ENCODE measurements at regions not wholly inside any gene's neighbourhood (a gene's known extent, or its start where the extent isn't known, plus 50 kb on each side); places are given as distances from the start of the nearest gene placed in this dataset.
"Not testable (repeated sequence)": the region's sequence is repeated elsewhere in the genome, so short reads cannot be mapped to it uniquely, and the experiment has no call there.

DNA sequence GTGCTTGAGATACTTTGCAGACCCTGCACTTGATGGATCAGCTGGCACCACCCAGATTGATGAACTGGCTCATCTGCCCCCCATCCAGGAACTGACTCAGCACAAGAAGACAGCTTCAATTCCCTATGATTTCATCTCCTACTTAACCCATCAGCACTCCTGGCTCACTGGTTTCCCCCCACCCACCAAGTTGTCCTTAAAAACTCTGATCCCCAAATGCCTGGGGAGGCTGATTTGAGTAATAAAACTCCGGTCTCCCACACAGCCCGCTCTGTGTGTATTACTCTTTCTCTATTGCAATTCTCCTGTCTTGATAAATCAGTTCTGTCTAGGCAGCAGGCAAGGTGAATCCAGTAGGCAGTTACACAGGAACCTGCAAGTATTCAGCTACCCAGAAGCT lies 102.1 kb upstream of the TMTC4 start:
- not testable (repeated sequence) for H3K27ac Mint-ChIP-seq; ATAC-seq; DNase-seq (ENCODE audit: low spot score in 2 of 2); H3K36me3 Mint-ChIP-seq; H3K9me3 Mint-ChIP-seq

- ATAC-seq (no peak), DNase-seq (ENCODE audit: low spot score in 2 of 2) (no peak)
- H3K27ac Mint-ChIP-seq = no peak overlapping the region
- H3K9me3 Mint-ChIP-seq = peaks cover 3 to 6% of the 10 kb centered on the region in 2 donors
- no peaks in the 10 kb centered on the region for H3K36me3 Mint-ChIP-seq
Measured at GRCh38 chr13:100773923-100774663, 99.5 kb upstream of the TMTC4 start.

DNA sequence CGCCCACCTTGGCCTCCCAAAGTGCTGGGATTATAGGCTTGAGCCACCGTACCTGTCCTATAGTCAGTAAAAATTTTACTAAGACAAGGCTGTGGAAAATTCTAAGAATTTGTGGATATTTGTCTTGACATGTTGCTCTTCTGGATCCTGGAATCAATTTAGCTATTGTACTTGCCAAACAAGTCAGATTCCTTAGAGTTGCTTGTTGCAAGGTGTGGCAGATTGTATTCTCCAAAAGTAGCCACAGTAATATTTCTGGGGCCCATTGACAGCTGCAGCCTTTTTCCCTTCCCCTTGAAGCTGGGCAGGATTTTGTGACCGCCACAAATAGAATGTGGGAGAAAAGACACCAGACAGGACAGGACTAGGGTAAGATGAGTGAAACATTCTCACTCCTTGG lies 98.8 kb upstream of the TMTC4 start:
- Mint-ChIP-seq H3K9me3 (peaks cover 3 to 6% of the 10 kb centered on the region in 2 donors), H3K27ac (no peak overlapping the region), H3K36me3 (no peaks in the 10 kb centered on the region)
- ATAC-seq = no peak
- DNase-seq (ENCODE audit: low spot score in 2 of 2) = no peak

GRCh38 chr13:100767192-100767591 lies 92.6 kb upstream of the TMTC4 start:
- peak in 1 of 2 donors; percentile 76 for ATAC-seq
- no peak for DNase-seq (ENCODE audit: low spot score in 2 of 2)
- Mint-ChIP-seq H3K36me3 (no peaks in the 10 kb centered on the region), H3K9me3 (peaks cover 3 to 9% of the 10 kb centered on the region in 2 donors), H3K27ac (no peak overlapping the region)

- not testable (repeated sequence) for H3K27ac Mint-ChIP-seq
Measured at GRCh38 chr13:100766570-100766969, 92.0 kb upstream of the TMTC4 start.

GRCh38 chr13:100764937-100765336 lies 90.3 kb upstream of the TMTC4 start:
- ATAC-seq (no peak), DNase-seq (ENCODE audit: low spot score in 2 of 2) (no peak)
- Mint-ChIP-seq H3K36me3 (no peaks in the 10 kb centered on the region), H3K9me3 (peaks cover 3 to 7% of the 10 kb centered on the region in 2 donors), H3K27ac (no peak overlapping the region)

More at GRCh38 chr13:100766570-100766969, 92.0 kb upstream of the TMTC4 start:
- H3K9me3 Mint-ChIP-seq = peaks cover 3 to 10% of the 10 kb centered on the region in 2 donors
- DNase-seq (ENCODE audit: low spot score in 2 of 2); ATAC-seq; H3K36me3 Mint-ChIP-seq: not testable (repeated sequence)

DNA sequence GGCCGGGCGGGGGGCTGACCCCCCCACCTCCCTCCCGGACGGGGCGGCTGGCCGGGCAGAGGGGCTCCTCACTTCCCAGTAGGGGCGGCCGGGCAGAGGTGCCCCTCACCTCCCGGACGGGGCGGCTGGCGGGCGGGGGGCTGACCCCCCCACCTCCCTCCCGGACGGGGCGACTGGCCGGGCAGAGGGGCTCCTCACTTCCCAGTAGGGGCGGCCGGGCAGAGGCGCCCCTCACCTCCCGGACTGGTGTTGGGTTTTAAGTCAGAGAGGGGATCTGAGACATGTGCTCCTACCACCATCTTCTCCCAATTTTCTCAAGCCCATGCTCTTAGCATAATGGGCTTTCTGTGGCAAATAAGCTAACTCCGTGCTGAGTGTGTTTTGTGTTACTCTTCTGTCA lies 87.5 kb upstream of the TMTC4 start:
- H3K36me3 Mint-ChIP-seq; H3K9me3 Mint-ChIP-seq; H3K27ac Mint-ChIP-seq; DNase-seq (ENCODE audit: low spot score in 2 of 2); ATAC-seq: not testable (repeated sequence)

DNA sequence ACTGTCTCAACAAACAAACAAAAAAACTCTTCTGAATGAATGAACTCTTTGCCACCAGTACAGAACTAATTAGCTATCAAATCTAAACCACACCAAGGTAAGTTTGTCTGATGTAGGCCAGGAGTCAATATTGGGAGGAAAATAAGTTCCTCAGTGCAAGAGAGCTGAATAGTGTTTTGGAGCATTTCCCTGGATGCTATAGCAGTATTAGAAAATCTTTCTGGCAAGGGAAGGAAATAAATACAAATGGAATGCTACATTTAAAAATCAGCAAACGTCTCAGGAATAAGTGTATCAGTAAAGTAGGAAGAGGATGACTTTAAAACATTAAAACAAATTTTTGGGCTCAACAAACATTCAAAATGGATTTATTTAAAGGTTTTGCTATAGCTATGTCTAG lies 81.3 kb upstream of the TMTC4 start:
- DNase-seq (ENCODE audit: low spot score in 2 of 2) = no peak

GRCh38 chr13:100754459-100754858 lies 79.9 kb upstream of the TMTC4 start:
- H3K36me3 Mint-ChIP-seq = no peaks in the 10 kb centered on the region
- ATAC-seq (no peak), DNase-seq (ENCODE audit: low spot score in 2 of 2) (no peak)
- H3K9me3 Mint-ChIP-seq = no peaks in the 10 kb centered on the region
- H3K27ac Mint-ChIP-seq = no peak overlapping the region

More for the DNA sequence above, 81.3 kb upstream of the TMTC4 start:
- Mint-ChIP-seq H3K27ac (no peak overlapping the region), H3K36me3 (no peaks in the 10 kb centered on the region), H3K9me3 (no peaks in the 10 kb centered on the region)
- no peak for ATAC-seq

- Mint-ChIP-seq H3K27ac (no peak overlapping the region), H3K36me3 (no peaks in the 10 kb centered on the region), H3K9me3 (no peaks in the 10 kb centered on the region)
- DNase-seq (ENCODE audit: low spot score in 2 of 2) (no peak), ATAC-seq (no peak)
Measured at GRCh38 chr13:100753376-100753775, 78.8 kb upstream of the TMTC4 start.

DNA sequence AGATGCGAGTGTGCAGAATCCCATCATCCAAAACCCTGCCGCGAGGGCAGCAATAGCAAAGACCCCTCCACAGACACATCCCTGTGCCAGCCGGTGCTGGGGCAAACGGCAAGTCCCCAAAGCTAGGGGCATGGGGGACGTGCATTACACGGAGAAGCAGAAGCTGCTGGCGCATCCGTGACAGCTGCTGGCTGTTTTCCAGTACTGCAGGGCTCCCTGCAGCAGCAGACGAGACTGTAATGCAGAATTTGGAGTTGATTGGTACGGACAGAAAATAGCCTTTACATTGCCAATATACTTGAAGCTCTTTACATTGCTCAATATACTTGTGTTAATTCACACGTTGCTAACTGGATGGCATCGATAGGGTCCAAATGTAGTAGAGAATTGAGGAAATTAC lies 77.2 kb upstream of the TMTC4 start:
- Mint-ChIP-seq H3K9me3 (no peaks in the 10 kb centered on the region), H3K27ac (no peak overlapping the region), H3K36me3 (no peaks in the 10 kb centered on the region)
- ATAC-seq (no peak), DNase-seq (ENCODE audit: low spot score in 2 of 2) (no peak)

DNA sequence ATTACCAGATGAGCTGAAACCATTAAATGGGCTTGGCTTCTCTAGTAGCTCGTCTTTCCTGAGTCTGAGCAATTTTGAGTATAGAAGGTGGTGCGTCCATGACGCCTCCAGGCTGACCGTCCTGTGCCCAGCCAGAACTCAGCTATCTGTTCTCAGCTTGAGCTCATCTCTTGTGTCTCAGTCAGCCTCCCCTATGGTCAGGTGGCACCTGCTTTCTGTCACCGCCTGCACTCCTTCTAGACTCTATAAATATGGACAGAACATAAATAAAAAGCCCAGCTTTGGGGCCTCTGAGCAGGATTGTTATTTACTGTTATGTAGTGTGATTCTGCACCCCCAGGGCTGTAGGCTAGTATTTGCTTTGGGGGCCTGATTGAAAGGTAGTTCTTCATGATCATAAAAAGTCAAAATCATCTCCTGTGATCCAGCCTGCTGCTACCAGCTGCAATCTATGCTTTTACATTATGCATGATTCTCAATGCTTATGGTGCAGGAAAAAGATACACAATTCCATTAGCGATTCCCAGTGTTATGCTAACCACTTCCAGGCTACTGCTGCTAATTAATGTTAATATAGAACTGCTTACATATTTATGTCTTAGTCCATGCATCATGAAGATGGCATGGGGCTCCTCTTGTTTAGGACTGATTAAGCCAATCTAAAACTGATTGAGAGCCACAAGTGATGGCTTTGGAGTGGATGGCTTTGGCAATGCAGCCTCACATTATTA lies 72.5 kb upstream of the TMTC4 start:
- ATAC-seq (no peak), DNase-seq (ENCODE audit: low spot score in 2 of 2) (no peak)
- no peak overlapping the region for H3K27ac Mint-ChIP-seq
- no peaks in the 10 kb centered on the region for H3K36me3 Mint-ChIP-seq
- H3K9me3 Mint-ChIP-seq = peaks cover 7 to 12% of the 10 kb centered on the region in 2 donors

GRCh38 chr13:100738176-100738855 lies 63.7 kb upstream of the TMTC4 start:
- no peak for DNase-seq (ENCODE audit: low spot score in 2 of 2)
- no peak overlapping the region for H3K27ac Mint-ChIP-seq
- no peak for ATAC-seq
- peaks cover 11 to 14% of the 10 kb centered on the region in 2 donors for H3K36me3 Mint-ChIP-seq
- H3K9me3 Mint-ChIP-seq = peaks cover 11% of the 10 kb centered on the region in 2 donors

- ATAC-seq = no peak
- Mint-ChIP-seq H3K9me3 (peaks cover 11% of the 10 kb centered on the region in 2 donors), H3K27ac (no peak overlapping the region), H3K36me3 (peaks cover 11 to 14% of the 10 kb centered on the region in 2 donors)
- DNase-seq (ENCODE audit: low spot score in 2 of 2) = no peak
Measured at GRCh38 chr13:100735494-100735893, 60.9 kb upstream of the TMTC4 start.

- Mint-ChIP-seq H3K36me3 (peaks cover 11% of the 10 kb centered on the region in 2 donors), H3K9me3 (peaks cover 11% of the 10 kb centered on the region in 2 donors), H3K27ac (no peak overlapping the region)
- ATAC-seq = no peak
- no peak for DNase-seq (ENCODE audit: low spot score in 2 of 2)
Measured at GRCh38 chr13:100734194-100734720, 59.7 kb upstream of the TMTC4 start.

DNA sequence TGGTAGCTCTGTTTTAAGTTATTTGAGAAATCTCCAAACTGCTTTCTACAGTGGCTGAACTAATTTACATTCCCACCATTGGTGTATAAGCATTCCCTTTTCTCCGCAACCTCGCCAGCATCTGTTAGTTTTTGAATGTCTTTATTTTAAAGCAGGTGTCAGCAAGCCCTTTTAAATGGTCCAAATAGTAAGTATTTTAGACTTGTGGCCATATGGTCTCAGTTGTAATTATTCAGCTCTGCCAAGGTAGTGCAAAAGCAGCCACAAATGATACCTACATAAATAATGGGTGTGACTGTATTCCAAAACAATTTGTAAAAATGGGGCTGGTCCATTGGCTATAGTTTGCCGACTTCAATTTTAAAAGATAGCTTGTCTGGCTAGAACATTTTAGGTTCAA lies 58.7 kb upstream of the TMTC4 start:
- peaks cover 6% of the 10 kb centered on the region in 2 donors for H3K36me3 Mint-ChIP-seq
- no peak for ATAC-seq
- no peak overlapping the region for H3K27ac Mint-ChIP-seq
- DNase-seq (ENCODE audit: low spot score in 2 of 2) = no peak
- H3K9me3 Mint-ChIP-seq = peaks cover 5 to 11% of the 10 kb centered on the region in 2 donors

- ATAC-seq (no peak), DNase-seq (ENCODE audit: low spot score in 2 of 2) (no peak)
- peaks cover 0 to 4% of the 10 kb centered on the region in 2 donors for H3K36me3 Mint-ChIP-seq
- H3K27ac Mint-ChIP-seq = no peak overlapping the region
- peaks cover 5 to 8% of the 10 kb centered on the region in 2 donors for H3K9me3 Mint-ChIP-seq
Measured at GRCh38 chr13:100728201-100728600, 53.6 kb upstream of the TMTC4 start.

Measured in activated naive CD4-positive, alpha-beta T cell treated with anti-CD3 and anti-CD28 coated beads, Interleukin-2, amount 50 U/mL, for 72 hours (primary cell).